NCI-H345 treated with DMSO at 0.1 percent for 48 hours (cell line): ENCODE measurements at regions not wholly inside any gene's neighbourhood (a gene's known extent, or its start where the extent isn't known, plus 50 kb on each side); places are given as distances from the start of the nearest gene placed in this dataset.

Experiments
- DNase-seq: peaks from one replicate; lab custom pipeline; 2025; ENCODE audit not compliant: unreplicated experiment; lab: John Stamatoyannopoulos, UW

DNA sequence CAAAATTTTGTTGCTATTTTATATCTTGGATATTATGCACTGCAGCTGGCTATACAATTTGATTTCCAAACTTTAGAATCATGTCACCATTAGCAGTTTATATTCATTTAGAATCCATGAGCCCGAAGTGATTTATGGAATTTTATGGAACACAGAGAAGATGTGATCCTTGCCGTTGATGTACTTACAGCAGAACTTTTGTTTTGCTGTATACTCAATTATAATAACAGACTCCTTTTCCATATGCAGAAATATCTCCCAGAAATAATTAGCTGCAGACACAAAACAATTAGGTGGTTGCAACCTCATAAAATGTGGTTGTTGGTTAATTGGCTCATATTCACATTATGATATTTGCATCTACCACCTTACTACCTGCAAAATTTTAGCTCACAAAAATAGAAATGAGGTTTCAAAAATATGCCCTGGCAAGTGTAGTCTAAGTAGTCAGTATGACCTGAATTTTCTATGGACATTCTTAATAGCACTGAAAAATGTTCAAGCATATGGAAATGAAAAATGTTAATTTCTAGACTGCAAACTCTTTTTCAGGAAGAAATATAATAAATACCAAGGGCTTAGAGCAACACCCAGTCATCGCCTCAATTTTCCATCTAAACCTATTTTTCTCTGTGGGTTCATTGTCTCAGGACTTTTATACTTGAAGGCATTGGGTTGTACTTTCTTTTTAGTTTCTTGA, 997.6 kb downstream of the MCTP2 start:
- no peak for DNase-seq

GRCh38 chr15:95235033-95235432, 1003.7 kb downstream of the MCTP2 start:
- DNase-seq = no peak

- no peak for DNase-seq
Measured at GRCh38 chr15:95247071-95247984, 1016.0 kb downstream of the MCTP2 start.

DNA sequence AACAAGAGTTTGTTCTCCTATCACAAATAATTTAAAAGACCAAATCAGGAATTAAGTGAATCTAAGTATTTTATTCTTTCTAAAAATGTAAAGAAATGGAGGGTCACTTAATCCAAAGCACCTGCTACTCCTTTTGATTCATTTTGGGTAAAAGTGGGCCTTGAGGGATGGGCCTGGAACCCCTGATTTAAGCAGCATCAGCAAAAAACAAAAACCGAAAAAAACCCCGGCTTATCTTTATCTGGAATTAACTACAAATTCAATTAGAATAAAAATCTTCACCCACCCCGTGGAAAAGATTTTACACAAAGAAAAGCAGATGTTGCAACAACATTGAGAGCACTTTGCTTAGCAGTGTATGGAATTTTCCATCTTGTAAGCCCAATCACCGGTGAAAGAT, 1018.2 kb downstream of the MCTP2 start:
- no peak for DNase-seq

GRCh38 chr15:95252404-95252803, 1021.0 kb downstream of the MCTP2 start:
- DNase-seq = no peak

- DNase-seq = no peak
Measured at GRCh38 chr15:95254263-95254662, 1022.9 kb downstream of the MCTP2 start.

- peak; percentile 17 for DNase-seq
Measured at GRCh38 chr15:95259513-95259912, 1028.2 kb downstream of the MCTP2 start.

- no peak for DNase-seq
Measured at GRCh38 chr15:95259965-95260364, 1028.6 kb downstream of the MCTP2 start.

DNA sequence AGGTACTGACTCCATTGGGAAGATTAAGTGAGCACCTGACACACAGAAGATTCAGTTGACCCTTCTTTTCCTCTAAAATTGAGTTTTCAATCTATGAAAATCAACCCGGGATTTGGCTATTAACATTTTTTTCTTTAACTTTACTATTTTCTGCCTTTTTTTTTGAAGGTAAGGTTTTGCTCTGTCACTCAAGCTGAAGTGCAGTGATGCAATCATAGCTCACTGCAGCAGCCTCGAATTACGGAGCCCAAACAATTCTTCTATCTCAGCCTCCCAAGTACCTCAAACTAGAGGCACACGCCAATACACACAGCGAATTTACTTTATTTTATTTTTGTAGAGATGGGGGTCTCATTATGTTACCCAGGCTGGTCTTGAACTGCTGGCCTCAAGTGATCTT, 1029.5 kb downstream of the MCTP2 start:
- no peak for DNase-seq

DNA sequence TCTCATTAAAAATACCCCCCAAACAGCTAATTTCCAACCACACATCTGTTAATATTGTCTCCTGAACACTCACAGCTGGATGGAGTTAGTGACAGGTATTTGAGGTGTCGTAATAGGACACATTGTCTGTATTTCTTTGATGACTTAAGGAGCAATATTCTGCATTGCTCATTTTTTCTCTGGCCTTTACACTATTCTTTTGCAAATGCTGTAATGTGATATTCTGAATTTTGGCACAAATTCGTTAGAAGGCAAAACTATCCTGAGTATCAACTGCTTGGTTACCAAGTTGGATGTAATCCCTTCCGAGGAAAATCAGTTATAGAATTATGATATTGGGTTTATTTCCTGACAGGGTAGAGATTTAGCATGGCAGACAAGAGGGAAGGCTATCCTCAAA, 1030.2 kb downstream of the MCTP2 start:
- no peak for DNase-seq

DNA sequence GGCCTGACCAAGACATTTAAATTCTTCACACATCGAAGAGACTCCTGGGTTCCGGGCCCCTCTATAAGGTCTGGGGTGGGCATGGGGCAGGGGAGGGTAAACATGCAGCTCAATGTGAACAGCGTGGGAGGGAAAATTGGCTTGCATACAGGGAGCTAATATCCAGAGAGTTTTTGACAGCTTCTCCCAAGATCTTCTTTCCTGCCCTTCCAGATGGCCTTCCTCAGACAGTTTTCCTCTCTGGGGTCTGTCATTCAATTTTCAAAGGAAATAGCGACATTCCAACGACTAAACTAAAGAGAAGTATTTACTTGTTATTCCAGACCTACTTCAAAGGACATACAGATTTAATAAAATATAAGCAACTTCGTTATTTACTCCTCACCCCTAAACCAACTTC, 1030.6 kb downstream of the MCTP2 start:
- no peak for DNase-seq

GRCh38 chr15:95262866-95263564, 1031.7 kb downstream of the MCTP2 start:
- DNase-seq = no peak

DNA sequence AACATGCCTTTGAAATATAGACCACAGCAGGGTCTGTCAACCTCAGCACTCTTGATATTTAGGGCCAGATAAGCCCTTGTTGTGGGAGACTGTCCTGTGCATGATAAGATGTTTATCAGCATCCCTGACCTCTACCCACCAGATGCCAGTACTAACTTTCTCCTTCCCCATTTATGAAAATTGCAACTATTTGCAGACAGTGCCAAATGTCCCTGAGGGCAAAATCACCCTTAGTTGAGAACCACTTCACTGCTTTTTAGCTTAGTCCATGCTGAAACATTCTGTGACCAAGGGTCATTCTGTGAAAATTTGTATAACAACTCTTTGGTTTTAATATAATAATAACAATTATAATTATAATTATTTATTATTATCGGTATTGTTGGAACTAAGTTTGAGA, 1032.4 kb downstream of the MCTP2 start:
- no peak for DNase-seq

DNA sequence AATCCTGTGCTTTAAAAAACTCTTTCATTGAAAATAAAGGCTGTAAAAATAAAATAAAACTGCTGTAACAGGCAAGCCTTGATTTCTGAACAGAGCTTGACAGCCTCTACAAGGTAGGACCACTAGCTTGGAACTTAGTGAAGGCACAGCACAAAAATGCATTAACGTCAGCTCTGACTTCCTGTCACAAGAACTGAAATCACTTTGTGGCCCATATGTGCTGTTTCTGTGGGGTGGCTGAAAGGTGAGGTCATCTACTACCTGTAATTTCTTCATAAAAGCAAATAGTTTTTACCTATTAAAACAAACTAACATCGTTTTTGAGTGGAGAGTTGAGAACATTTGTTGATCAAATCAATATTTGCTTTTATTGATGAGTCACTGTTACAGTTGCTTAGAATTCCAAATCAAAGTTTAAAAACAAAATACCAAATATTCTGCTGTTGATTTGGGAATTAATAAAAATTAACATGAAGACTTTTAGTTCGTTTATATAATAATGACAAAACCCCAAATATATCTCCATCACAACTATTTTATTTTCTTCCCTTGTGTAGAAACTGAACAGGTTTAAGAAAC, 1034.1 kb downstream of the MCTP2 start:
- no peak for DNase-seq

DNA sequence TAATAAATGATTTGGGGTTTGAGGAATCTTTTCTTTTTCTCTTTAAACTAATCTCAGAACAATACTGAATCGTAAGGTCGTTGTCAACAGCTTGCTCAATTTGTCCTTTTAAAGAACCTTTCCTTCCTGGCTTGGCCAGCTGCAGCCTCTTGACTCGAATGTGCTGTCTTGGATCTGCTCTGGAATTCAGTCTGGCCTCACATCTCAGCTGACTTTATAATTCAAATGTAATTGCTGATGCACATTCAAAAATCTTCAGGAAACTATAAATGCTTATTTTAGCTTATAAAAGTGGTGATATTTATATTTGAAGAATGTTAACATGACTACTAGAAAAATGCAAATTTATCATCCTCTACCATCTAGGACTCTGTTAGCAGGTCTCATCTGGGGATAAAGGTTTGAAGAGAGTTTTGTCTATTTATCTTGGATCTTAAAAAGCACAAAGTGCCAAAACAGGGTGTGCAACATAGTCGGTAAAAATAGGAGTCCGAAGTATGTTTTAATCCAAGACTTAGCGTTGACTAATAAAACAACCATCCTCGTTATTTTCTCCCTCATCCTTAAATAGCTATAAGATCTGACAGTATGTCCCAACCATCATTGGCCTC, 1035.2 kb downstream of the MCTP2 start:
- DNase-seq = no peak

GRCh38 chr15:95267481-95267880, 1036.1 kb downstream of the MCTP2 start:
- no peak for DNase-seq

- no peak for DNase-seq
Measured at GRCh38 chr15:95269242-95270183, 1038.2 kb downstream of the MCTP2 start.

DNA sequence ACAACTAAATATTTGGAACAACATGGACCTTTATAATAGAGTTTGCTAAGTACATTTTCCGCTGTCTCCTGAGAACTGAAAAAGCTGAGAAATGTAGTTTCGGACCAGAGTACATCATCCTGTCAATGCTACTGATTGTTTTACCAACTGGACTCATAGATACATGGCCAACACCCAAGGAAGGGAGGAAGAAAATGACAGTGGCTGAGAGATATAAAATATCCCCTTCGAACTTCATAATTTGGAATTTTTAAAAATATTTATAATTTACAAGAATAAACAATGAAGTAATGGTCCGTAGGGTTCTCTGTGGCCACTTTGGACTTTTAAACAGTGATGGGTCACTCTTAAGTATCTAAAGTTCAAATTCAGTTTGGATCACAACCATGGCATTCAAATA, 1042.7 kb downstream of the MCTP2 start:
- no peak for DNase-seq

DNA sequence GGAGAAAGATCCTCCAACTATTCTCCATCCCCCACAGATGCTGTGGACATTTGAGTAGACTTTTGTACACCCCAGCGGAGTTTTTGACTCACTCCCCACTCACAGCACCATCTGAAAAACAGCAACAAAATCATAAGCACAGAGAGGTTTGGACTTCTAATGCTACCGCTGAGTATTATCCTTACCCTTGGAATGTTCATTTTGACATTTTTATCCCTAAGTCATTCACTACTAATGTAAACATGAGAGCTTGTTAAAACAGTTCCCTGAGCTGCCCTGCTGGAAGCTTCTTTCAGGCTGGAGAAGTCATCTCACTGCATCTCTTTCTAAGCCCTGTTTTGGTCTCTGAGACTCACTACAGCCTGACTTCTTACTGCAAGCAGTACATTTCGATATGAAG, 1045.9 kb downstream of the MCTP2 start:
- DNase-seq = no peak
